Astrocyte (in vitro differentiated cells and primary cell): ENCODE measurements at regions not wholly inside any gene's neighbourhood (a gene's known extent, or its start where the extent isn't known, plus 50 kb on each side); places are given as distances from the start of the nearest gene placed in this dataset.

ENCODE experiments used
- EZH2 ChIP-seq: IDR thresholded peaks from 2 replicates; pipeline ENCODE4 v1.6.1; 2012; ENCODE audit warnings: mild to moderate bottlenecking, low read length, inconsistent platforms; ENCODE audit not compliant: insufficient read depth
- TF ChIP-seq, protein P1 (sequence below): IDR thresholded peaks from 2 replicates; pipeline ENCODE4 v1.5.1; 2011; ENCODE audit warnings: low read depth, mild to moderate bottlenecking, inconsistent platforms, low read length, moderate library complexity; ENCODE audit not compliant: insufficient read depth

DNA sequence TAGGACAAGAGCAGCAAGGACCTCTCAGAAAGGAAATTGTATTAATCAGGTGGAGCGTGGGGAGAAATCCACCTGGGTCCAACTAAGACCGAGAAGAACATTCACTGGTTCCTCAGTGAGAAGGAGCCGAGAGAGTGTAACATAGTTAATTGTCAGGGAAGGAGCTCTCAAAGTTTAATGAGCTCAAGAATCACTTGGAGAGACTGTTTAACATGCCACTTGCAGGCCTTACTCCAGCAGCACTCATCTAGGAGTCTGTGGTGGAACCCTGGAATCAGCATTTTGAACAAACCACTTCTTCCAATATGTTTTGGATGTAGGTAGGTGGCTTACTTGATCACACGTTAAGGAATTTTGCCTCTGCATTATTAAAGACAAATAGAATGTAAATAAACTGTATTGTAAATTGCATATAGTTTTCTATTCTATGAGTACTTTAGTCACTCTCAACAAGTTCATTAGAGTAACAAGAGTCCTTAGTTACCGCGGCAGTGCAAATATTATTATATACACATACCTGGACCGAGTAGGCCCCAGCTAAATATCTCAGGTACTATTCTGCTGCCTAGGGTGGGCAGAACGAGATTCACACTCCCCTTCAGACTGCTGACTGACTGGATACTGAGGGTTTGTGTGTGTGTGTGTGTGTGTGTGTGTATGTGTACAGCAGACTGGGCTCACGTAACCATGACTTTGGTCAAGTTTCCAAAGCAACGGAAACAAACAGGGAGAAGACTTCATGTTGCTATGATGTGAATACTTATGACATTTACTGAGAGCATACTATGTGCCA, 203.2 kb upstream of the USP24 start:
- TF ChIP-seq, protein P1, sequence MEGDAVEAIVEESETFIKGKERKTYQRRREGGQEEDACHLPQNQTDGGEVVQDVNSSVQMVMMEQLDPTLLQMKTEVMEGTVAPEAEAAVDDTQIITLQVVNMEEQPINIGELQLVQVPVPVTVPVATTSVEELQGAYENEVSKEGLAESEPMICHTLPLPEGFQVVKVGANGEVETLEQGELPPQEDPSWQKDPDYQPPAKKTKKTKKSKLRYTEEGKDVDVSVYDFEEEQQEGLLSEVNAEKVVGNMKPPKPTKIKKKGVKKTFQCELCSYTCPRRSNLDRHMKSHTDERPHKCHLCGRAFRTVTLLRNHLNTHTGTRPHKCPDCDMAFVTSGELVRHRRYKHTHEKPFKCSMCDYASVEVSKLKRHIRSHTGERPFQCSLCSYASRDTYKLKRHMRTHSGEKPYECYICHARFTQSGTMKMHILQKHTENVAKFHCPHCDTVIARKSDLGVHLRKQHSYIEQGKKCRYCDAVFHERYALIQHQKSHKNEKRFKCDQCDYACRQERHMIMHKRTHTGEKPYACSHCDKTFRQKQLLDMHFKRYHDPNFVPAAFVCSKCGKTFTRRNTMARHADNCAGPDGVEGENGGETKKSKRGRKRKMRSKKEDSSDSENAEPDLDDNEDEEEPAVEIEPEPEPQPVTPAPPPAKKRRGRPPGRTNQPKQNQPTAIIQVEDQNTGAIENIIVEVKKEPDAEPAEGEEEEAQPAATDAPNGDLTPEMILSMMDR = no peak
- no peak for TF ChIP-seq EZH2
